IMR-90 (cell line): ENCODE measurements at regions not wholly inside any gene's neighbourhood (a gene's known extent, or its start where the extent isn't known, plus 50 kb on each side); places are given as distances from the start of the nearest gene placed in this dataset.

ENCODE experiments used
- POLR2A ChIP-seq: IDR thresholded peaks from 2 replicates; pipeline ENCODE4 v1.6.1; 2012; ENCODE audit warnings: mild to moderate bottlenecking, low read depth, low read length
- TF ChIP-seq, protein P1 (sequence below): conservative IDR thresholded peaks from 2 replicates; pipeline ENCODE4 v1.5.1; 2012; ENCODE audit warnings: mild to moderate bottlenecking, low read depth, low read length, improper control_type of control experiment

DNA sequence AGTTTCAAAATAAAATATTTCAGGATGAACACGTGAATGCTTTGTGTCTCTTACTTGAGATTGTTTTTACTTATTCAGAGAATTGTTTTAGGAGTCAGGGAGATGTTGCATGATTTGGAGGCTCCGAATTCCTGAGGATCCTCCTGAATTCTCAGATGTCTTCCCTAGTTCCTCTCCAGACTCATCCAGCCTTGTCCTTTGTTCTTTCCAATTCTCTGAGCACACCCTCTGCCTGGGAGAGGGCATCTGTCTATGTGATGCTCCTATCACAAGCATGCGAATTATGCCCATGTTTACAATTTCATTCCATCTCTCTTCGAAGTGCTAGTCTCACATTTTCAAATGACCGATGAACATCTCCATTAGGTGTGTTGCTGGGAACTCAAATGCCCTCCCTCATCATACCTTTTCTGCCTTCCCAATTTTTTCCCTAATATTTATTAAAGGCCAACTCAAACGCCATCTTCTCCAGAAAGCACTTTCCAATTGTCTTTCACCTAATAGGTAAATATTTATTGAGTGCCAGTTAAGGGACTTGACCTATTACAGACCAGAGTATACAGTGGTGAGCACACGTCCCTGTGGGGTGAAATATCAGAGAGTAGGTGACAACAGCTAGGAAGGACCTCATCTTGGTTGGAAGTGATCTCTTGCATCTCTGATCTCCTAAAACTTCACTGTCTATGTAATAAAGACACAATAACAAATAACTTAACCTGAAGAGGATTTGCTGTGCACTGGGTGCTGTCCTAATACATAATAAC, 64.4 kb downstream of the ARF6 start:
- TF ChIP-seq, protein P1, sequence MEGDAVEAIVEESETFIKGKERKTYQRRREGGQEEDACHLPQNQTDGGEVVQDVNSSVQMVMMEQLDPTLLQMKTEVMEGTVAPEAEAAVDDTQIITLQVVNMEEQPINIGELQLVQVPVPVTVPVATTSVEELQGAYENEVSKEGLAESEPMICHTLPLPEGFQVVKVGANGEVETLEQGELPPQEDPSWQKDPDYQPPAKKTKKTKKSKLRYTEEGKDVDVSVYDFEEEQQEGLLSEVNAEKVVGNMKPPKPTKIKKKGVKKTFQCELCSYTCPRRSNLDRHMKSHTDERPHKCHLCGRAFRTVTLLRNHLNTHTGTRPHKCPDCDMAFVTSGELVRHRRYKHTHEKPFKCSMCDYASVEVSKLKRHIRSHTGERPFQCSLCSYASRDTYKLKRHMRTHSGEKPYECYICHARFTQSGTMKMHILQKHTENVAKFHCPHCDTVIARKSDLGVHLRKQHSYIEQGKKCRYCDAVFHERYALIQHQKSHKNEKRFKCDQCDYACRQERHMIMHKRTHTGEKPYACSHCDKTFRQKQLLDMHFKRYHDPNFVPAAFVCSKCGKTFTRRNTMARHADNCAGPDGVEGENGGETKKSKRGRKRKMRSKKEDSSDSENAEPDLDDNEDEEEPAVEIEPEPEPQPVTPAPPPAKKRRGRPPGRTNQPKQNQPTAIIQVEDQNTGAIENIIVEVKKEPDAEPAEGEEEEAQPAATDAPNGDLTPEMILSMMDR, result no peak
- TF ChIP-seq POLR2A, result no peak
